ENCODE measurements at regions not wholly inside any gene's neighbourhood (a gene's known extent, or its start where the extent isn't known, plus 50 kb on each side); places are given as distances from the start of the nearest gene placed in this dataset.

- TF ChIP-seq SUZ12 (IDR thresholded peaks at IDR 0.05; ENCODE audit: extremely low read depth, insufficient read depth, insufficient read length) (no peak), ZNF274 (IDR thresholded peaks at IDR 0.05; ENCODE audit: low read depth, low read length) (no peak)
These were observed 2275.1 kb downstream of the PCDH7 start for GRCh38 chr4:32994981-32995881.

Measured in NT2/D1 (cell line).